ENCODE measurements at regions not wholly inside any gene's neighbourhood (a gene's known extent, or its start where the extent isn't known, plus 50 kb on each side); places are given as distances from the start of the nearest gene placed in this dataset.

DNA sequence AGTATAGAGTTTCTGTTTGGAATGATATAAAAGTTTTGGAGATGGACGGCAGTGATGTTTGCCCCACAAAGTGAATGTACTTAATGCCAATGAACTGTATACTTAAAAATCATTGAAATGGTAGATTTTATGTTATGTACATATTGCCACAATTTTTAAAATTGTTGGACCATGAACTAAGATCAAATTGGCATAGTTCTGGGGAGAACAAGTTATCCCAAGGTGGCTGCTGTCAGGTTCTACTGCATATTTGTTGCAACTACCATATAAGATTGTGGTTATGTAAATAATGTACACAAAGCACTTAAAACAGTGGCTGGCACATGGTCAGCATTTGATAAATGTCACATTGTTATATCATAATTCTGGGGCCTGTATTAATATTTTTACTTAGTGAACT, 466.4 kb downstream of the SIPA1L2 start:
- H3K4me2 ChIP-seq (ENCODE audit: insufficient read depth, low read length): no peak overlapping the region
- dilution Hi-C loops (cut with MboI; ENCODE audit: extremely low pct_ligation_motif_present, low sequenced_read_pairs) (no loop called here), intact Hi-C loops (cut with micrococcal nuclease) (no loop called here)
- no peaks in the 10 kb centered on the region for H3K9me1 ChIP-seq (replicated peaks; ENCODE audit: control insufficient read depth, extremely low read depth, insufficient read depth, low read length)
- H3K27ac ChIP-seq (ENCODE audit: insufficient read depth, low read depth, low read length): no peak overlapping the region
- H3K4me1 ChIP-seq (ENCODE audit: control insufficient read depth, extremely low read depth, insufficient read depth, low read length): no peaks in the 10 kb centered on the region
- H3K36me3 ChIP-seq (ENCODE audit: control insufficient read depth in 2 of 2, extremely low read depth in 1 of 2, insufficient read depth in 2 of 2, low read length in 2 of 2): no peaks in the 10 kb centered on the region
- ChIA-PET CTCF (no interaction called here), POLR2A (no interaction called here)
- FAIRE-seq: no peak
- TF ChIP-seq JUN (IDR thresholded peaks at IDR 0.05; ENCODE audit: borderline replicate concordance, insufficient read depth, insufficient read length, low read depth) (no peak), FOS (IDR thresholded peaks at IDR 0.05; ENCODE audit: borderline replicate concordance, insufficient read depth, low read length) (no peak), POLR2A (IDR thresholded peaks at IDR 0.05; ENCODE audit: low read depth, low read length) (no peak), MYC (IDR thresholded peaks at IDR 0.05; ENCODE audit: low read depth, low read length) (no peak), POLR2AphosphoS5 (IDR thresholded peaks at IDR 0.05; ENCODE audit: insufficient read depth, low read depth, low read length) (no peak), EZH2 (IDR thresholded peaks at IDR 0.05; ENCODE audit: borderline replicate concordance, low read depth, low read length, severe bottlenecking) (no peak), GATA2 (IDR thresholded peaks at IDR 0.05; ENCODE audit: insufficient read depth, insufficient read length, low read depth, low read length) (no peak)
- TF ChIP-seq, protein P1, sequence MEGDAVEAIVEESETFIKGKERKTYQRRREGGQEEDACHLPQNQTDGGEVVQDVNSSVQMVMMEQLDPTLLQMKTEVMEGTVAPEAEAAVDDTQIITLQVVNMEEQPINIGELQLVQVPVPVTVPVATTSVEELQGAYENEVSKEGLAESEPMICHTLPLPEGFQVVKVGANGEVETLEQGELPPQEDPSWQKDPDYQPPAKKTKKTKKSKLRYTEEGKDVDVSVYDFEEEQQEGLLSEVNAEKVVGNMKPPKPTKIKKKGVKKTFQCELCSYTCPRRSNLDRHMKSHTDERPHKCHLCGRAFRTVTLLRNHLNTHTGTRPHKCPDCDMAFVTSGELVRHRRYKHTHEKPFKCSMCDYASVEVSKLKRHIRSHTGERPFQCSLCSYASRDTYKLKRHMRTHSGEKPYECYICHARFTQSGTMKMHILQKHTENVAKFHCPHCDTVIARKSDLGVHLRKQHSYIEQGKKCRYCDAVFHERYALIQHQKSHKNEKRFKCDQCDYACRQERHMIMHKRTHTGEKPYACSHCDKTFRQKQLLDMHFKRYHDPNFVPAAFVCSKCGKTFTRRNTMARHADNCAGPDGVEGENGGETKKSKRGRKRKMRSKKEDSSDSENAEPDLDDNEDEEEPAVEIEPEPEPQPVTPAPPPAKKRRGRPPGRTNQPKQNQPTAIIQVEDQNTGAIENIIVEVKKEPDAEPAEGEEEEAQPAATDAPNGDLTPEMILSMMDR (IDR thresholded peaks at IDR 0.05; ENCODE audit: extremely low read depth in 1 of 2, insufficient read depth in 1 of 2, low read depth in 1 of 2, low read length in 2 of 2): no peak
- TF ChIP-seq, protein P2, sequence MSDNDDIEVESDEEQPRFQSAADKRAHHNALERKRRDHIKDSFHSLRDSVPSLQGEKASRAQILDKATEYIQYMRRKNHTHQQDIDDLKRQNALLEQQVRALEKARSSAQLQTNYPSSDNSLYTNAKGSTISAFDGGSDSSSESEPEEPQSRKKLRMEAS (IDR thresholded peaks at IDR 0.05; ENCODE audit: insufficient read depth, insufficient read length): no peak
- H2AFZ ChIP-seq (ENCODE audit: low read depth, low read length): no peak overlapping the region
- DNase-seq (ENCODE audit: low read depth, low spot score): no peak
- H3K9ac ChIP-seq (replicated peaks; ENCODE audit: extremely low read depth, insufficient read depth, low read length): no peak overlapping the region
- no peaks in the 10 kb centered on the region for H3K27me3 ChIP-seq (ENCODE audit: control insufficient read depth in 2 of 2, insufficient read depth in 2 of 2, low read length in 2 of 2)
- no peaks in the 10 kb centered on the region for H3K9me3 ChIP-seq (replicated peaks; ENCODE audit: control insufficient read depth, insufficient read depth, low read length)
- no TSS peak for BruUV-seq (replicated peaks)
- no peaks in the 10 kb centered on the region for H4K20me1 ChIP-seq (replicated peaks; ENCODE audit: control insufficient read depth, extremely low read depth, insufficient read depth, low read length)
- no peak overlapping the region for H3K4me3 ChIP-seq (replicated peaks in 1 of 3; ENCODE audit: insufficient read depth in 1 of 3, low read depth in 1 of 3, low read length in 3 of 3)
- H3K79me2 ChIP-seq (ENCODE audit: control insufficient read depth, insufficient read depth, low read length): no peaks in the 10 kb centered on the region

All from endothelial cell of umbilical vein (primary cell).